GM18519 (cell line): ENCODE measurements at regions not wholly inside any gene's neighbourhood (a gene's known extent, or its start where the extent isn't known, plus 50 kb on each side); places are given as distances from the start of the nearest gene placed in this dataset.

Source experiments
- ATAC-seq: cut with Tn5 transposase; IDR thresholded peaks from one replicate; pipeline ENCODE4 v1.9.1; 2021; ENCODE audit warnings: mild to moderate bottlenecking, moderate library complexity; ENCODE audit not compliant: unreplicated experiment, low FRiP score

GRCh38 chr10:7507887-7508726 is 97.3 kb upstream of the SFMBT2 start:
- no peak for ATAC-seq

DNA sequence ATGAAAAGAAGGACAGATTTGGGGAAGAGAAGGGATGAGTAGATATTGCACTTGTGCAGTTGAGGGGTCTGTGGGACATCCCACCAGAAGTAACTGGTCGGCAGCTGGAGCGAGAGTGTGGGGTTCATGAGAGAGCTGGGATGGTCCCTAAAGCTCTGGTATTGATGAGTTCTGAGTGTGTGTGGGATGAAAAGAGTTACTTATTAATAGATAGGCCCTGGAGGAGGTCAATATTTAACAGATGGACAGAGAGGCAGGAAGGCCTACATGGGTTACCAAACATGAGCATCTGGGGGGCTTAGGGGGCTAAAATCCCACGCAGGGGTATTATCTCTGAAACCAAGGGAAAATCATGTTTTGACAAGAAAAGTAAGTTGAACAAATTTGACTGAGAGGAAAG is 95.7 kb upstream of the SFMBT2 start:
- no peak for ATAC-seq

GRCh38 chr10:7505196-7505595 is 94.4 kb upstream of the SFMBT2 start:
- ATAC-seq = no peak

- ATAC-seq = no peak
Measured at GRCh38 chr10:7503190-7503589, 92.4 kb upstream of the SFMBT2 start.

GRCh38 chr10:7501157-7501556 is 90.3 kb upstream of the SFMBT2 start:
- no peak for ATAC-seq

GRCh38 chr10:7498111-7498510 is 87.3 kb upstream of the SFMBT2 start:
- ATAC-seq = no peak

GRCh38 chr10:7493996-7494395 is 83.2 kb upstream of the SFMBT2 start:
- no peak for ATAC-seq

DNA sequence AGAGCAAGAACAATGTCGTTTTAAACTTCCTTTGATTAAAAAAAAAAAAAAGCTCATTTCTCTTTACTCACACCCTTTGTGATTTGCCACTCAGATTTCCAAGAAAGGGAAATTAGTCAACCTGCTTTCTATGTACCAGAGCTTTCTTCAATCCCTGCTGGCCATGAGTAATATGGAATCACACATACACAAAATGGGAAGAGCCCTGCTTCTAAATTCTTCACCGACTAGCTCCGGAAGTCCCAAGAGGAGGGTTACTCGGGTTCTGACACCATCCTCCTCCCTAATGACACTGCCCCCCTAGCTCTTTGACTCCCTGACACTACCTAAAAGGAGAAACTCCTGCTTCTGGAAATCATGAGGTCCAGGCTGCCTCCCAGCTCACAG is 81.8 kb upstream of the SFMBT2 start:
- peak; percentile 4 for ATAC-seq

DNA sequence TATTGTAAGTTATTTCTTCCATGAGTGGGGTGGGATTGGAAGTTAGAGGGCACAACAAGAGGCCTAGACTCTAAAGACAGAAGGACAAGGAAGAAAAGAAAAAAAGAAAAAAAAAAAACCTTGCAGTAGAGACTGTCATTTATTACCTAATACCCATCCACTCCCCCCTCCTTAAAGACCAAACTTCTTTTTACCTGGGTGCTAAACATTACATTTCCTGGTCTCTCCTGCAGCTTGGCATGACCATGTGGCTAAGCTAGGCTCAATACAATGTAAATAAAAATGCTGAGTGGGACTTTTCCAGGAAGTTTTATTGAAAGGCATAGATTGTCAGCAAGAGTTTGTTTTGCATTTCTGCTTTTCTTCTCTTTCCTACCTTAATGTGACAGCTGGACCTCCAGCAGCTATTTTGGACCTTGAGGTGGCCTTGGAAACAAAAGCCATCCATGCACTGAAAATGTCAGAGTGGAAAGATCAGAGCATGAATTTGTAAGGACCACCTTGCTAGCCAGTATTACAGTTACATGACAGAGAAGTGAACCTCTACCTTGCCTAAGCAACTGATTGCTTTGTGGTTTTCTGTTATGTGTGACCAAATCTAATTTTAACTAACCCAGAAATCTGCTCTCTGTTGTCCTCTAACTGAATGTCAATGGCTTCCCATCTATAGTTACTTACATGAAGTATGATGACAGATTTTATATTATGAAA is 81.3 kb upstream of the SFMBT2 start:
- ATAC-seq = peak; percentile 94

DNA sequence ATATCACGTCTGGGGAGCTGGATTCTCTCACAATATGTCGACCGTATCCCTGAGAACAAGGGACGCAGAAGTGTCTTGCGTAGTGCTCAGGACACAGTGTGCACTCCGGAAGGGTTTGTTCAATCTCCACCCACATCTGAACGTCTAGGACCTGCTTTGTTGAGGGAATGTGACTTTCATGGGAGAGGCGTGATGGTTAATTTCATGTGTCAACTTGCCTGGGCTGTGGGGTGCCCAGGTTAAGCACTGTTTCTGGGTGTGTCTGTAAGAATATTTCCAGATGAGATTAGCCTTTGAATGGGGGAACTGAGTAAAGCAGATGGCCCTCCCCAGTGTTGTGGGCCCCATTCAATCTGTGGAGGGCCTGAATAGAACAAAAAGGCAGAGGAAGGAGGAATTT is 80.4 kb upstream of the SFMBT2 start:
- ATAC-seq = no peak

- no peak for ATAC-seq
Measured at GRCh38 chr10:7488418-7488829, 77.6 kb upstream of the SFMBT2 start.

- ATAC-seq = no peak
Measured at GRCh38 chr10:7487528-7487927, 76.7 kb upstream of the SFMBT2 start.

DNA sequence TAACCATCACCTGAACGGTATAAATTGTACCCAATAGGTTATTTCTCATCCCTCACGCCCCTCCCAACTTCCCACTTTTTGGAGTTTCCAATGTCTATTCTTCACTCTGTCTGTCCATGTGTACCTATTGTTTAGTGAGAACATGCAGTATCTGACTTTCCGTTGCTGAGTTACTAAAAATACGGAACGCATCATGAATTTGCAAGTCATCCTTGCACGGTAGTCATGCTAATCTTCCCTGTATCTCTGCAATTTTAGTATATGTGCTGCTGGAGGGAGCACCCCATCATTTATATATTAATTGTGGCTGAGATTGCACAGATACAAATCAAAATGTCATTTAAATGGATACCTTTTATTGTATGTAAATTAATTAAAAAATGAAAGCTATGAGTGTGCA is 75.7 kb upstream of the SFMBT2 start:
- ATAC-seq = no peak

- no peak for ATAC-seq
Measured at GRCh38 chr10:7485799-7486198, 75.0 kb upstream of the SFMBT2 start.

DNA sequence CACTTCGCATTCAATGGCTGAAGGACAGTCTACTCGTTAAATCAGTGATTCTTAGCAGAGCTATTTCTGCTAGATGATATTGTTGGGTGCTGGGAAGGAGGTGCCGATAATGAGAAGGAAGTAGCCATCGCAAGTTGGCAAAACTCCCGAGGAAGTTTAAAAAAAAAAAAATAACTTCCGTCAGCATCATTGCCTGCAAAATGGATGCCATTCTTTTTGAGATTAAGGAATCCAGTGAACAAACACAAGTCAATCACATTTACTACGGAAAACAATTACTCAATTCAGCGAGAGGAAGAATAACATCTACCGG is 74.4 kb upstream of the SFMBT2 start:
- ATAC-seq = no peak

DNA sequence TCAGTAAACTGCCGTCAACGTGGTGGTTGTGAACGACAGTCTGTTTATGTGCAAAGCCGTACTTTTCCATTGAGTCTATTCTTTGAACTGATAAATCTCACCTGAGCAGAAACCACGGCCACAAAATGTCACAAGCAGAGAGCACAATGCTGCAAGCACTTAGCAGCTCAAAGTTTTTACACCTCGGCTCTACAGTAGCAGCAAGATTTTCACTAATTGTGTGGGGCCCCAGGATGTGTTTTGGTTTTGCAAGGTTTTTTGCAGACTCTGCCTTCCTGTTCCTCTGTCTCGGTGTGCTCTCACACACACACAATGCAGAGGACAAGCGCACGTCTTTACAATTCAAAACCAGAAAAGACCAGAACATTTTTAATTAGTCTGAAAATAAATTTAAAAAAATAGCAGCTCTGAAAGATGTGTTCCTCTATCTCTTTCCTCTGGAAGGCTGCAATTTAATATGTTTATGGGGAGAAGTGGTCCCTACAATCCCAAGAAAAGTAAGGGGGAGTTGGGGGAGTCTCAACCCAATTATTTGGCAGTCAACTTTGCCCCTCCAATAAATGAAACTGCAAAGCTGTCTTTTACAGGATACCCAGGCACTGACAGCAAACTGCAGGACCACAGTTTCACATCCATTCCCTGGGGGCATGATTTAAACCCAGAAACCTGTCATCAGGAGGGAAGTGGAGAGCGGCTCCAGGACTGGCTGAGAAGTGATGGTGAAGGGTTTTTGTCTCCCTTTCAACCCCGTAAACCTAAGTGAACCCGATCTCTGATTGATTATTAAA is 73.8 kb upstream of the SFMBT2 start:
- peak; percentile 63 for ATAC-seq

DNA sequence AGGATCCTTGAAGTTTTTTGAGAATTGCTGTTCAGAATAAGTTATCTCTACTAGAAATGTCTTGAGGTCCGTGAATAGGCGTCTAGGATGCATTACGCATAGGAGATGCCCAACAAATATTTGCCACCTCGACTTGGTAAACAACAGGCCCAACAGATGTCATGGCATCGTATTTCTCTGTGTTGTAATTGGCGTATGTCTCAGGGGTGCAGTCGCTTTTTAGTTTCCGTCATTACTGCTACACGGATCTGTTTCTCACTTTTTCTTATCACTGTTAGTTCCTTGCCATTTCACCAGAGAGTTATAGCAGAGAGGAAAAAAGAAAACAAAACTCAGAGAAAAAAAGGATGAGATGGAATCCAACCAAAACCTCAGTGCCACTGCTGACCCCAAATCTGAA is 73.0 kb upstream of the SFMBT2 start:
- no peak for ATAC-seq

- no peak for ATAC-seq
Measured at GRCh38 chr10:7482992-7483391, 72.2 kb upstream of the SFMBT2 start.

GRCh38 chr10:7481368-7481765 is 70.5 kb upstream of the SFMBT2 start:
- no peak for ATAC-seq

DNA sequence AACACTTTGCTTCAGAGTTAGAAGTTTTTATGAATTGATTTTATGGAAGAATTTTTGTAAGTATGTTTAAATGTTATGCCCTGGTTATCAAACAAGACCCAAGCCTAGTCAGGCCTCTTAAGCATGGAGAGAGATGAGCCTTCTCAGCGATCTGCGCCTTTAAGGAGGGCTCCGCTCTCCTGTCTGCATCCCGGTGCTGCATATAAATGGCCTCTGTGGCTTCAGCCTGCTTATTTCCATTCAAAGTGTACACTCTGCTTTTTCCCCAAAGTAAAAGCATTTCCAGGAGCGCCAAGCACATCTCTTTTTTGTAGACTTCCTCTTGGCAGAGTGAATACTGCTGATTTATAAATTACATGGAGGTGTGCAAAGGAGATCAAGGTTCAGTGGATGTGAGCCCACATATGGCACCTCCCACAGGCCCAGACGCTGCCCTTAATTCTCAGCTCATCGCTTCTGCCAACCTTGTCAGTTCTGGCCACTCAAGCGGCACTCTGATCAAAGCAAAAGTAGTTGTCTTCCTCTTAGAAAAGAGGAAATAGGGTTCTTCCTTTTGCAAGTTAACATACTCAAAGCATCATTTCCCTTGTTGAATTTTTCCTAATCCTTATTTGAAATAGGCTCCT is 70.0 kb upstream of the SFMBT2 start:
- peak; percentile 34 for ATAC-seq
